ENCODE measurements at regions not wholly inside any gene's neighbourhood (a gene's known extent, or its start where the extent isn't known, plus 50 kb on each side); places are given as distances from the start of the nearest gene placed in this dataset.

DNA sequence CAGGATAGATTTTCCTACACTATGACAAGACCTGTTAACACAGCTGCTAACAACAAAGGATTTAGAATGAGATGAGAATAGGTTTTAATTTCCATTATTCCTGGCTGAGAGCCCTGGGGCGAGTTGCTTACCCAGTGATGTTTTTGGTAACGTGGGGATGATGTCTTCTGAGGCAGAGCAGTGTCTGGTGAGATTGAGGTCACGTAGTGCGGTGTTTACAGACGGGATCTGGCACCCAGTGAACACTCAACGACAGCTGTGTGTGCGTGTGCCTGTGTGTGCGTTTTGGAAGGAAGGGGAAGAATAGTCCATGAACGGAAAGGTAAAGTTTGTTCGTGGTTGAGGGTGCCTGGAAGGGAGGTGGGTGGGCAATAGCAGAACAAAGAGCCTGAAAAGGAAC lies 384.7 kb downstream of the C6orf118 start:
- H3K4me3 ChIP-seq (ENCODE audit: low read depth, low read length) = no peak overlapping the region
- TF ChIP-seq, protein P1, sequence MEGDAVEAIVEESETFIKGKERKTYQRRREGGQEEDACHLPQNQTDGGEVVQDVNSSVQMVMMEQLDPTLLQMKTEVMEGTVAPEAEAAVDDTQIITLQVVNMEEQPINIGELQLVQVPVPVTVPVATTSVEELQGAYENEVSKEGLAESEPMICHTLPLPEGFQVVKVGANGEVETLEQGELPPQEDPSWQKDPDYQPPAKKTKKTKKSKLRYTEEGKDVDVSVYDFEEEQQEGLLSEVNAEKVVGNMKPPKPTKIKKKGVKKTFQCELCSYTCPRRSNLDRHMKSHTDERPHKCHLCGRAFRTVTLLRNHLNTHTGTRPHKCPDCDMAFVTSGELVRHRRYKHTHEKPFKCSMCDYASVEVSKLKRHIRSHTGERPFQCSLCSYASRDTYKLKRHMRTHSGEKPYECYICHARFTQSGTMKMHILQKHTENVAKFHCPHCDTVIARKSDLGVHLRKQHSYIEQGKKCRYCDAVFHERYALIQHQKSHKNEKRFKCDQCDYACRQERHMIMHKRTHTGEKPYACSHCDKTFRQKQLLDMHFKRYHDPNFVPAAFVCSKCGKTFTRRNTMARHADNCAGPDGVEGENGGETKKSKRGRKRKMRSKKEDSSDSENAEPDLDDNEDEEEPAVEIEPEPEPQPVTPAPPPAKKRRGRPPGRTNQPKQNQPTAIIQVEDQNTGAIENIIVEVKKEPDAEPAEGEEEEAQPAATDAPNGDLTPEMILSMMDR (IDR thresholded peaks at IDR 0.05; ENCODE audit: insufficient read depth, low read length, poor library complexity, severe bottlenecking) = no peak
- H3K27me3 ChIP-seq (ENCODE audit: control insufficient read depth, insufficient read depth, low read length) = peaks cover 2% of the 10 kb centered on the region
- DNase-seq (ENCODE audit: low read depth) = no peak
- H3K36me3 ChIP-seq (ENCODE audit: control insufficient read depth, insufficient read depth, low read length) = no peaks in the 10 kb centered on the region

DNA sequence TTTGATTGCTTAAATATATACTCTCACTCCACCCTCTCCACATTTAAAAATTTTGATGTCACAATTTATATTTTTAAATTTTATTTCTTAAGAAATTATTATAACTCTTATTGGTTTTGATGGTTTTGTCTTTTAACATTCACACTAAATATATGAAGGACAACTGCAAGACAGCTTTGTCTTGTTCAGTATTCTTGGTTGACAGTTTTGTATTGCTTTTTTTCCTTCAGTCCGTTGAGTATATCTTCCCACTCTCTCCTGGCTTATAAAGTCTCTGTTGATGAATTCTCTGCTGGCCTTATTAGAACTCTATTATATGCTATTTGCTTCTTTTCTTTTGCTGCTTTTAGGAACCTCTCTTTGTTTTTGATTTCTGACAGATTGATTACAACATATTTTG lies 392.2 kb downstream of the C6orf118 start:
- TF ChIP-seq, protein P1 (IDR thresholded peaks at IDR 0.05; ENCODE audit: insufficient read depth, low read length, poor library complexity, severe bottlenecking) = no peak
- H3K27me3 ChIP-seq (ENCODE audit: control insufficient read depth, insufficient read depth, low read length) = no peaks in the 10 kb centered on the region
- H3K4me3 ChIP-seq (ENCODE audit: low read depth, low read length) = no peak overlapping the region
- H3K36me3 ChIP-seq (ENCODE audit: control insufficient read depth, insufficient read depth, low read length) = no peaks in the 10 kb centered on the region
- no peak for DNase-seq (ENCODE audit: low read depth)

DNA sequence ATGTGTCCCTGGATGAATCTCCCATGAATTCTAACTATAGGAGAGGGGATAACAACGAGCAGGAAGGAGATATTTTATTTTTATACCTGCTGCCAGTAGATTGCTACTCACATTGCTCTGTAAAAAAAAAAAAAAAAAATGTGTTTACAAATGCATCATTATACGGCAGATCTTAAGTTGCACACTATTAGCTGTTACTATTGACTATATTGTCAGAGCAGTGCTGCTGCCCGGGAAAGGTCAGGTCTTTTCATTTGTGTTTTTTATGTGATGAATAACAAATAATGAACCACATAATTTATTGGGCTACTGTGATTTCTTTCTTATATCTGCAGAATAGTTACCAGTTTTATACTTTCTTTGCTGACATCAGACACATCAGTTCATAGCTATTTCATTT lies 393.3 kb downstream of the C6orf118 start:
- Histone ChIP-seq H3K4me3 (ENCODE audit: low read depth, low read length) (no peak overlapping the region), H3K27me3 (ENCODE audit: control insufficient read depth, insufficient read depth, low read length) (no peaks in the 10 kb centered on the region), H3K36me3 (ENCODE audit: control insufficient read depth, insufficient read depth, low read length) (no peaks in the 10 kb centered on the region)
- no peak for DNase-seq (ENCODE audit: low read depth)
- TF ChIP-seq, protein P1 (IDR thresholded peaks at IDR 0.05; ENCODE audit: insufficient read depth, low read length, poor library complexity, severe bottlenecking) = no peak

DNA sequence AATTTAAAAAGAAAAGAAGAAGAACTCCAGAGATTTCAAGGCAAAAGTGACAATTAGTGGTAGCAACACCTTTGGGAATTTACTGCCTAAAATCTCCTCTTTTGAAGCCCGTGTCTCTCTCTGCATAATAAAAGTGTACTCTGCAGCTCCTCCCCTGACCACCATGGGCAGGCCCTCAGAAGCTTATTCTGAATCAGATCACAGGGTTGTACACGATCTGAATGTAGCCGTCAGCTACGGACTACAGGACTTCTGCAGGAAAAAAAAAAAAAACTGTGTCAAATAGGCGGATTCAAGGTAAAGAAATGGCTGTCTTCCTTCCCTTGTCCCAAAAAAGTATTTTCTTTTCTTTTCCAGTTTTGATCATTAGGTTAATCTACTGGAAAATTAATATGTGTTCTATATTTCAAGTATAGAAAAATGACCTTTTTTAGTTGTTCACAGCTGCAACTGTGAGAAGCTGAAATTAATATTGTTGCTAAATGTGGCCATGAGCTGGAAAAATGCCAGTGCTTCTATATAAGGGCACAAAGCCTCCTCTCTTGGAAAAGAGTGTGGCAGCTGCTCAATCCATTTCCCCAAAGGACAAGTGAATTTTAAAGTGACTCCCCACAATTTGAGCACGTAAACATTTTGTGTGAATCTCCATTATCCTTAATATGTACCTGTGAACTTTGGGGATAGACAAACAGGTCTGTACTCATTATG lies 397.4 kb downstream of the C6orf118 start:
- Histone ChIP-seq H3K36me3 (ENCODE audit: control insufficient read depth, insufficient read depth, low read length) (no peaks in the 10 kb centered on the region), H3K27me3 (ENCODE audit: control insufficient read depth, insufficient read depth, low read length) (no peaks in the 10 kb centered on the region), H3K4me3 (ENCODE audit: low read depth, low read length) (no peak overlapping the region)
- DNase-seq (ENCODE audit: low read depth) = no peak
- TF ChIP-seq, protein P1 (IDR thresholded peaks at IDR 0.05; ENCODE audit: insufficient read depth, low read length, poor library complexity, severe bottlenecking) = no peak

DNA sequence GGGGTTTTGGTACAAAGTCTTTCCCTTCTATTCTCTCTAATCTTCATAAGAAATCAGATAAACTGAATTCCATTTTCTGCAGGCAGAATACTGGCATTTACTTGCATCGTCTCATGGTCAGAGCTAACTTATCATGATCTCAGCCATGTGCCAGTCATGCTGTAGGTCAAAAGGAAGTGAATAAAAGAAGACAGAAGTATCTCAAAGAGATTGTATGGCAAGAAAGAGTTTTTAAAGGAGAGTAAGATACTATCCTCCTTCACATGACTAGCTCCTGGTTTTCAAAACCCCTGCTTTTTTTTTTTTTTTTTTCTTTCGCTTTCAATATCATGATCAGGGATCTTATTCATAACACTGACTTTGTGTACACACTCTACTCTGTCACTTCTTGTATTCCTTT lies 398.3 kb downstream of the C6orf118 start:
- DNase-seq (ENCODE audit: low read depth) = no peak
- Histone ChIP-seq H3K36me3 (ENCODE audit: control insufficient read depth, insufficient read depth, low read length) (no peaks in the 10 kb centered on the region), H3K4me3 (ENCODE audit: low read depth, low read length) (no peak overlapping the region), H3K27me3 (ENCODE audit: control insufficient read depth, insufficient read depth, low read length) (no peaks in the 10 kb centered on the region)
- TF ChIP-seq, protein P1 (IDR thresholded peaks at IDR 0.05; ENCODE audit: insufficient read depth, low read length, poor library complexity, severe bottlenecking) = no peak

DNA sequence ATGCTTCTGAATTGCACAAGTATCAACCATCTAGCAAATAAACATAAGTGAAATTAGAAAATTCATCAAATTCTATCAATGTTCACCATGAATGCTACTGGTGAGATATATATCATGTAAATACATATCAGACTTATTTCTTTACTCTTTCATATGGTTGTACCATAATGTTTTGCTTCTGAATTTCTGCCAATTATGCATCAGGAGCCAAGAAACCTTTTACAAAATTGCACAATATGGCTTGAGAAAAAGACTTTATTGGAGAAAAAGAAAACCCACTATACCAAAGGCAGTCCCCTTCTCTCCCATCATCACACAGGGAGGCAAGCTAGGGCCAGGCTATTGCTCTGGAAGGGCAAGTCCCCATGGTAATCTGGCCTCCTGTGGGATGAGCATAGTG lies 402.6 kb downstream of the C6orf118 start:
- Histone ChIP-seq H3K36me3 (ENCODE audit: control insufficient read depth, insufficient read depth, low read length) (no peaks in the 10 kb centered on the region), H3K4me3 (ENCODE audit: low read depth, low read length) (no peak overlapping the region), H3K27me3 (ENCODE audit: control insufficient read depth, insufficient read depth, low read length) (no peaks in the 10 kb centered on the region)
- TF ChIP-seq, protein P1 (IDR thresholded peaks at IDR 0.05; ENCODE audit: insufficient read depth, low read length, poor library complexity, severe bottlenecking) = no peak
- no peak for DNase-seq (ENCODE audit: low read depth)
